Adrenal gland (tissue), 9 donors: ENCODE measurements at regions not wholly inside any gene's neighbourhood (a gene's known extent, or its start where the extent isn't known, plus 50 kb on each side); places are given as distances from the start of the nearest gene placed in this dataset.

Experiments
- DNase-seq, 7 donors: peaks; one replicate each; pipeline ENCODE4 v3.0.0-alpha.2; 2019 to 2020
- H3K27ac ChIP-seq, 5 donors: fragments of 200-600 bp; sonication (generic) in 4 of 5; 1 replicate in 3 of 5; 2 replicates in 2 of 5; pipeline versions ENCODE4 v1.5.1 to v1.8.0; 2016 to 2020; ENCODE audit warnings: mild to moderate bottlenecking in 1 of 5
- H3K27me3 ChIP-seq: fragments of 200-600 bp; 2 replicates; pipeline ENCODE4 v1.8.0; 2021
- H3K36me3 ChIP-seq, 2 donors: fragments of 200-600 bp; replicated peaks in 1 of 2; 1 replicate in 1 of 2; 2 replicates in 1 of 2; pipeline versions ENCODE4 v1.5.1 to v1.8.0; 2018 to 2022
- H3K4me1 ChIP-seq, 2 donors: fragments of 200-600 bp; replicated peaks in 1 of 2; 1 replicate in 1 of 2; 2 replicates in 1 of 2; pipeline versions ENCODE4 v1.5.1 to v1.8.0; 2018 to 2021
- H3K4me3 ChIP-seq, 4 donors: fragments of 200-600 bp; sonication (generic) in 3 of 4; one replicate each; pipeline ENCODE4 v1.5.1; 2016 to 2018
- H3K9me3 ChIP-seq, 3 donors: fragments of 200-600 bp; sonication (generic) in 1 of 3; replicated peaks in 1 of 3; 1 replicate in 2 of 3; 2 replicates in 1 of 3; pipeline versions ENCODE4 v1.5.1 to v1.8.0; 2016 to 2021
- POLR2A ChIP-seq, 2 donors: fragments of 450-650 bp; IDR thresholded peaks; one replicate each; pipeline ENCODE4 v1.6.1; 2017; ENCODE audit warnings: antibody characterized with exemption in 2 of 2, mild to moderate bottlenecking in 2 of 2, moderate library complexity in 1 of 2
- WGBS, 4 donors: extraction: QIAGEN DNeasy Blood & Tissue Kit in 2 of 4; methylation state at CpG; one replicate each; pipeline versions ENCODE4 v1.1.5 to v1.1.7; 2013 to 2017; 5-methylcytosine and 5-hydroxymethylcytosine counted together
- intact Hi-C, 2 donors: fragments of 100-400 bp; cut with DNase I; formaldehyde crosslinking; loops; one replicate each; pipeline versions ENCODE4 v1.14.1 to v1.15.0; 2022 to 2023
- TF ChIP-seq, protein P1 (sequence below), 6 experiments: fragments of 450-650 bp in 4 of 6; fragments of 200-600 bp in 2 of 6; sonication (generic) in 1 of 6; IDR thresholded peaks; 1 replicate in 5 of 6; 2 replicates in 1 of 6; pipeline versions ENCODE4 v1.5.1 to v1.8.0; 2016 to 2021; ENCODE audit warnings: antibody characterized with exemption in 6 of 6, mild to moderate bottlenecking in 2 of 6, moderate library complexity in 1 of 6
- donor health status: healthy with polysubstance abuse.
- donor health status: Bipolar disorder and iron deficiency.
- donor health status: DM: yes; HTN: yes; CAD: no.
- donor health status: DM: no; HTN: no; CAD: no.
- donor health status: DM: no; HTN: no; CAD: no.

DNA sequence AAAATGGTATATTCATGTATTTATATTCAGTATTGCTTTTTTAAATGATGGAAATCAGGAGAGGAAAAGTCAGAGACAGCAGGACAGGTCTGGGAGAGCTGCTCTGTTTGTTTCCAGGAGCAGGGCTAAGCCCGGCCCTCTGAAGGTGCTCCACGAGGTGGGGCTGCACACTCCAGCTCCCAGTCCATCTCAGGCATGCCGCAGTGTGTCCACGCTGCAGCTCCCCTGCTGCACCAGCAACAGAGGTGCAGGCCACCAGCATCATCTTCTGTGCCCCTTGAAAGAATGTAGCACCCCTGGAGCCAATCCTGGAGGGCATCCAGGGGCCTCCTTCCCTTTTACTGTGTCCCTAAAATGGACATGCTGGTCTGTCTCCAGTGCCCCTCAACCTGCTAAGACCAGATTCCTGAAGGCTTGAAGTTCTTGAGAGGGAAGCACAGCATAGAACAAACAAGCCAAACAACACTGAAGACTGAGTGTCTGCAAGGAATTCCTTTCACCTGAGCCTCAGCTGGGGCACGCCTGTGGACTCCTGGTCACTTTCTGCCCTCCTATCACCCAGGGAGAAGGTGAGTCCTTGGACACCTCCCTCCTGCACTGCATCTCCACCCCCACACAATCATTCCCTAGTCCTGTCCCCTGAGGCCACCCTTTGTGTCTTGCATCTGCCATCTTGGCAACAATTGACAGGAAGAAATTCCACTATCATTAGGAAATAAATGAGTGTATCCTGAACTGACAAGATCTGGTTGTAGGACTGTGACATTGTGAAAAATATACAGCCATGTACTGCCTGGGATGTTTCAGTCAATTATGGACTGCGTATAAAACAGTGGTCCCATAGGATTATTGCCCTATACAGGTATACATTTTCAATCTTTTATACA, 100.5 kb downstream of the CXCL12 start:
- H3K27ac ChIP-seq = no peak overlapping the region
- H3K36me3 ChIP-seq = no peaks in the 10 kb centered on the region
- no peak for DNase-seq
- 81 to 96% (median 89%) methylated on average over 4 to 6 of the region's 6 CpGs for WGBS, 4 donors
- intact Hi-C loops = no loop called here
- TF ChIP-seq, protein P1, sequence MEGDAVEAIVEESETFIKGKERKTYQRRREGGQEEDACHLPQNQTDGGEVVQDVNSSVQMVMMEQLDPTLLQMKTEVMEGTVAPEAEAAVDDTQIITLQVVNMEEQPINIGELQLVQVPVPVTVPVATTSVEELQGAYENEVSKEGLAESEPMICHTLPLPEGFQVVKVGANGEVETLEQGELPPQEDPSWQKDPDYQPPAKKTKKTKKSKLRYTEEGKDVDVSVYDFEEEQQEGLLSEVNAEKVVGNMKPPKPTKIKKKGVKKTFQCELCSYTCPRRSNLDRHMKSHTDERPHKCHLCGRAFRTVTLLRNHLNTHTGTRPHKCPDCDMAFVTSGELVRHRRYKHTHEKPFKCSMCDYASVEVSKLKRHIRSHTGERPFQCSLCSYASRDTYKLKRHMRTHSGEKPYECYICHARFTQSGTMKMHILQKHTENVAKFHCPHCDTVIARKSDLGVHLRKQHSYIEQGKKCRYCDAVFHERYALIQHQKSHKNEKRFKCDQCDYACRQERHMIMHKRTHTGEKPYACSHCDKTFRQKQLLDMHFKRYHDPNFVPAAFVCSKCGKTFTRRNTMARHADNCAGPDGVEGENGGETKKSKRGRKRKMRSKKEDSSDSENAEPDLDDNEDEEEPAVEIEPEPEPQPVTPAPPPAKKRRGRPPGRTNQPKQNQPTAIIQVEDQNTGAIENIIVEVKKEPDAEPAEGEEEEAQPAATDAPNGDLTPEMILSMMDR (IDR thresholded peaks at IDR 0.05) = no peak
- H3K4me3 ChIP-seq = no peak overlapping the region
- H3K27me3 ChIP-seq = no peaks in the 10 kb centered on the region
- no peaks in the 10 kb centered on the region for H3K4me1 ChIP-seq
- H3K9me3 ChIP-seq = no peaks in the 10 kb centered on the region

DNA sequence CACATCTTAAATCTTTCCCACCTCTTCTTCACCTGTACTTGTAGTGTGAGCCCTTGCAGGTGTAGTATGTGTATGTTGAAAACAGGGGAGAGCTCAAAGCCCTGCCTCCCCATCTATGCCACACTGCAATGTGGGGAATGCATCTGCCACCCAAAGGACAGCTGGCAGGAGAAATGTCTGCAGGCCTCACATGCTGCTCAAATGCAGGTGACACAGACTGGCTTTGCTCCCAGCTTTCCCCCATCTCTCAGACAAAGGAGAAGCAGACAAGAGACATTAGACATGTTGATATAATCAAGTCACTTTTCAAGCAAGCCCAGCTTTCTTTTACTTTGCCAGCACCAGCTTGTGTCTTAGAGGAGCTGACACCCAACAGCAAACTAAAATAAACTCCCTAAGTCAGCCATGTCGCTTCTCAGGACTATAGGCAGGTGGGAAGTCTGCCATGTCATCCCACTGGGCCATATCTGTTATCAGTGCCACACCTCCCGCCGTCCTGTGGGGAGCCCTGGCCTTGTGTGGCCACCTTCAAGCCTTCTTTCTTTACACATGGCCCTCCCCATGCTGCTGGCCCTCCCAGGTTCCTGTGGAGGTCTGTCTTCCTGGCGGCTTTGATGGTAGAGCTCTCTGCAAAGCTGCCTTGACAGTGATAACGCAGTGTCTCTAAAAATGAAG, 102.1 kb downstream of the CXCL12 start:
- H3K9me3 ChIP-seq = no peaks in the 10 kb centered on the region
- intact Hi-C loops = no loop called here
- H3K27me3 ChIP-seq = no peaks in the 10 kb centered on the region
- 67 to 87% (median 75%) methylated on average over 5 of the region's 5 CpGs for WGBS, 4 donors
- H3K4me1 ChIP-seq = no peaks in the 10 kb centered on the region
- no peak overlapping the region for H3K4me3 ChIP-seq
- H3K27ac ChIP-seq = no peak overlapping the region
- no peaks in the 10 kb centered on the region for H3K36me3 ChIP-seq
- DNase-seq = no peak
- no peak for TF ChIP-seq POLR2A (IDR thresholded peaks at IDR 0.05)
- TF ChIP-seq, protein P1 (IDR thresholded peaks at IDR 0.05) = no peak

DNA sequence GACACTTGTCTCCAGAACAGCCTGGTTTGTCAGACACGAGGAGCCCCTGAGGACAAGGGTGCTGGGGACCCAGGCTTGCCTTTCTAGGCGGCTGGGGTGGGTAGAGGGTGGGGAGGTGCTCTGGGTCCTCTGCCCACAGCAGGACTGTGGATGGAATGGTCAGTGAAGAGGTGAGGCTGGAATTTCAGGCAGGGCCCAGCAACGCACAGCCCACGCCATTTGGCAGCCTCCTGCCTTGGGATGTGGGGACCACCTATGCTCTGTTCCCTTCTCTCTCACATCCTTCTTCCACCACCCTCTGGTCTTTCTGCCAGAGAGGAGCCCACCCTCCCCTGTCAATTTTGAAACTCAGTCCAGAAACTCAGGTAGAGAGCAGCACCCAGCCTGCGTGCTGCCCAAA, 103.2 kb downstream of the CXCL12 start:
- H3K27me3 ChIP-seq = no peaks in the 10 kb centered on the region
- H3K9me3 ChIP-seq = no peaks in the 10 kb centered on the region
- intact Hi-C loops = no loop called here
- DNase-seq = no peak
- no peak overlapping the region for H3K27ac ChIP-seq
- no peak overlapping the region for H3K4me3 ChIP-seq
- H3K4me1 ChIP-seq = no peaks in the 10 kb centered on the region
- H3K36me3 ChIP-seq = no peaks in the 10 kb centered on the region
- 88 to 94% (median 89%) methylated on average over 4 to 5 of the region's 5 CpGs for WGBS, 4 donors
- TF ChIP-seq POLR2A (IDR thresholded peaks at IDR 0.05) = no peak
- TF ChIP-seq, protein P1 (IDR thresholded peaks at IDR 0.05) = no peak

DNA sequence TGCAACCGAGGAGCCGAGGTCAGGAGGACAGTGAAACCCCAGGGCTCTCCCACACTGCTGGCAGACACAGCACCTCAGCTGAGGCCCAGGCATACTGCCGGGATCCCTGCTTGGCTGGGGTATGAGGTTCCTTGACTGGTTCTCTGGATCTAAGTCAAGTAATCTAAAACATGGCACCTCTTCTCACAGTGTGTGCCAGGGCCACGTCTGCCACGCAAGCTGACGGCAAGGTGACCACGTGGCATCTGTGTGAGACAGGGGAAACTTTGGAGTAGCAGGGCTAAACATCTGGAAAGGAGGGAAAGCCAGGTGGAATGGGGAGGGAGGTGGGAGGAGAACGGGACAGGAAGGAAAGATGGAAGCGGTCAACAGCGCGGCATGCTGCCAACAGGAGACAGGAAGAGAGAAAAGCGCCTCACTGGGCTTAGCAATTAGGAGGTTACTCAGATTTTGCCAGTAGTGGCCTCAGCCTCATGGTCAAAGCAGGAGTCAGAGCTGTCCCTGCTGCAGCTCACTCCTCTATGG, 103.7 kb downstream of the CXCL12 start:
- Histone ChIP-seq H3K27me3 (no peaks in the 10 kb centered on the region), H3K36me3 (no peaks in the 10 kb centered on the region), H3K4me1 (no peaks in the 10 kb centered on the region), H3K4me3 (no peak overlapping the region), H3K27ac (no peak overlapping the region), H3K9me3 (no peaks in the 10 kb centered on the region)
- intact Hi-C loops = no loop called here
- no peak for DNase-seq
- TF ChIP-seq, protein P1 (IDR thresholded peaks at IDR 0.05) = no peak
- TF ChIP-seq POLR2A (IDR thresholded peaks at IDR 0.05) = no peak
- 85 to 89% (median 87%) methylated on average over 9 to 12 of the region's 12 CpGs for WGBS, 4 donors
